ENCODE measurements at regions not wholly inside any gene's neighbourhood (a gene's known extent, or its start where the extent isn't known, plus 50 kb on each side); places are given as distances from the start of the nearest gene placed in this dataset.

DNA sequence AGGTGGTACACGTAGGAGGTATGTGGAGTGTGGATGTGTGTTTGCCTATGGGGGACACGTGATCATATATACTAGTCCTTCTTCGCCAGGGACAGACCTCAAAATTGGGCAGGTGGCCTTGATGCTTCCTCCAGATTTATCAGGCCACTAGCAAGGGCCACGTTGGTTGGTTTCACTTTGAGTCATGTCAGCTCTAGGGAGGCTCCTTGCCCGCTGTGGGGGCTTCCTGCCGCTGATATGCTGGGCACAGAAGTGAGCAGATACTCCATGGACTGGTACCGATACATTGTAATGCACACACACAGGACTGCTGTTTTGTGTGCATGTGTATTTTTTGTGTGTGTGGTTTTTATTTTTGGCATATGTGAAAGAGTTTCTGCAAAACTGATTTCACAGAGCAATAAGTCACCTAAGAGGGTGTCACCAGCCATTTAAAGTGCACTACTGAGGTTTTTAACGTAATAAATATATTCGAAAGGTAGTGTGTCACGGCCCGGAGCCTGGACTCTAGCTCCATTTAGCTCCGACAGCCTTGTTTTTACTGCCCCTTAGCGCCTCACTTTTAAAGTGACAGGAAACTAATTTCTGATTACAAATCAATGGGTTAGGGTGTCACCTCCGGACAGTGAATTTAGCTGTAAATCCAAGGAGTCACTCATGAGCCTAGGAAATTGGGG lies 605.5 kb upstream of the SALL1 start:
- ChIA-PET CTCF (ENCODE audit: unreplicated experiment) (no interaction called here), POLR2A (interaction anchor here (0.6 to 0.7 kb wide), 2 partner anchors 12 to 378 kb away, joined by 3 to 7 read pairs; no protein-coding TSS in a partner anchor)
- no peaks in the 10 kb centered on the region for H3K36me3 ChIP-seq (ENCODE audit: insufficient read depth, low read length)
- H3K4me2 ChIP-seq (ENCODE audit: low read length) = no peak overlapping the region
- H3K9me2 ChIP-seq (ENCODE audit: insufficient read depth, low read length) = no peaks in the 10 kb centered on the region
- H3K4me3 ChIP-seq (ENCODE audit: low read depth, low read length, poor library complexity, severe bottlenecking) = no peak overlapping the region
- no TSS peak for BruUV-seq (replicated peaks)
- H2AFZ ChIP-seq (ENCODE audit: low read length) = no peak overlapping the region
- H3K4me1 ChIP-seq (ENCODE audit: insufficient read depth, low read length, poor library complexity, severe bottlenecking) = no peaks in the 10 kb centered on the region
- no peaks in the 10 kb centered on the region for H3K79me2 ChIP-seq (ENCODE audit: insufficient read depth, low read depth, low read length)
- TF ChIP-seq CTCF (conservative IDR thresholded peaks at IDR 0.05; ENCODE audit: low read length) (no peak), EZH2phosphoT487 (IDR thresholded peaks at IDR 0.05; ENCODE audit: borderline replicate concordance, low read depth, low read length) (no peak)
- no peaks in the 10 kb centered on the region for H3K9me3 ChIP-seq (ENCODE audit: low read length)
- no peaks in the 10 kb centered on the region for H4K20me1 ChIP-seq (ENCODE audit: insufficient read depth, low read length)
- H3K27ac ChIP-seq (ENCODE audit: low read depth, low read length, poor library complexity, severe bottlenecking) = no peak overlapping the region
- intact Hi-C loops (cut with micrococcal nuclease; ENCODE audit: unreplicated experiment) = no loop called here
- no peak for DNase-seq (ENCODE audit: low spot score)

- intact Hi-C loops (cut with micrococcal nuclease; ENCODE audit: unreplicated experiment) = no loop called here
- H3K9me3 ChIP-seq (ENCODE audit: low read length) = no peaks in the 10 kb centered on the region
- H3K9me2 ChIP-seq (ENCODE audit: insufficient read depth, low read length) = no peaks in the 10 kb centered on the region
- POLR2A ChIA-PET = interaction anchor here (0.6 to 0.7 kb wide), 2 partner anchors 11 to 379 kb away, joined by 3 to 7 read pairs; no protein-coding TSS in a partner anchor
- H3K4me3 ChIP-seq (ENCODE audit: low read depth, low read length, poor library complexity, severe bottlenecking) = no peak overlapping the region
- no peaks in the 10 kb centered on the region for H3K79me2 ChIP-seq (ENCODE audit: insufficient read depth, low read depth, low read length)
- no peak for TF ChIP-seq EZH2phosphoT487 (IDR thresholded peaks at IDR 0.05; ENCODE audit: borderline replicate concordance, low read depth, low read length)
- no peak for TF ChIP-seq CTCF (conservative IDR thresholded peaks at IDR 0.05; ENCODE audit: low read length)
- H2AFZ ChIP-seq (ENCODE audit: low read length) = no peak overlapping the region
- no peaks in the 10 kb centered on the region for H3K4me1 ChIP-seq (ENCODE audit: insufficient read depth, low read length, poor library complexity, severe bottlenecking)
- no TSS peak for BruUV-seq (replicated peaks)
- H3K4me2 ChIP-seq (ENCODE audit: low read length) = no peak overlapping the region
- DNase-seq (ENCODE audit: low spot score) = no peak
- CTCF ChIA-PET (ENCODE audit: unreplicated experiment) = no interaction called here
- H3K27ac ChIP-seq (ENCODE audit: low read depth, low read length, poor library complexity, severe bottlenecking) = no peak overlapping the region
- no peaks in the 10 kb centered on the region for H3K36me3 ChIP-seq (ENCODE audit: insufficient read depth, low read length)
- H4K20me1 ChIP-seq (ENCODE audit: insufficient read depth, low read length) = no peaks in the 10 kb centered on the region
Measured at GRCh38 chr16:51755577-51756355, 604.7 kb upstream of the SALL1 start.

- no TSS peak for BruUV-seq (replicated peaks)
- no peaks in the 10 kb centered on the region for H3K79me2 ChIP-seq (ENCODE audit: insufficient read depth, low read depth, low read length)
- H3K27ac ChIP-seq (ENCODE audit: low read depth, low read length, poor library complexity, severe bottlenecking) = no peak overlapping the region
- H3K4me3 ChIP-seq (ENCODE audit: low read depth, low read length, poor library complexity, severe bottlenecking) = no peak overlapping the region
- ChIA-PET CTCF (ENCODE audit: unreplicated experiment) (no interaction called here), POLR2A (no interaction called here)
- H3K9me3 ChIP-seq (ENCODE audit: low read length) = no peaks in the 10 kb centered on the region
- no peaks in the 10 kb centered on the region for H4K20me1 ChIP-seq (ENCODE audit: insufficient read depth, low read length)
- DNase-seq (ENCODE audit: low spot score) = no peak
- H3K4me1 ChIP-seq (ENCODE audit: insufficient read depth, low read length, poor library complexity, severe bottlenecking) = no peaks in the 10 kb centered on the region
- H3K9me2 ChIP-seq (ENCODE audit: insufficient read depth, low read length) = no peaks in the 10 kb centered on the region
- no peaks in the 10 kb centered on the region for H3K36me3 ChIP-seq (ENCODE audit: insufficient read depth, low read length)
- intact Hi-C loops (cut with micrococcal nuclease; ENCODE audit: unreplicated experiment) = no loop called here
- H2AFZ ChIP-seq (ENCODE audit: low read length) = no peak overlapping the region
- TF ChIP-seq CTCF (conservative IDR thresholded peaks at IDR 0.05; ENCODE audit: low read length) (no peak), EZH2phosphoT487 (IDR thresholded peaks at IDR 0.05; ENCODE audit: borderline replicate concordance, low read depth, low read length) (no peak)
- no peak overlapping the region for H3K4me2 ChIP-seq (ENCODE audit: low read length)
Measured at GRCh38 chr16:51755039-51755501, 604.0 kb upstream of the SALL1 start.

Measured in OCI-LY7 (cell line).